OCI-LY1 (cell line): ENCODE measurements at regions not wholly inside any gene's neighbourhood (a gene's known extent, or its start where the extent isn't known, plus 50 kb on each side); places are given as distances from the start of the nearest gene placed in this dataset.

ENCODE experiments used
- CTCF ChIP-seq: fragments of 200-600 bp; sonication (generic), shearing (Covaris generic); IDR thresholded peaks from 2 replicates; pipeline ENCODE4 v1.5.1; 2017; ENCODE audit warnings: mild to moderate bottlenecking, antibody characterized with exemption, low read length, moderate library complexity, mixed read lengths
- EZH2 ChIP-seq: fragments of 200-600 bp; sonication (generic), shearing (Covaris generic); IDR thresholded peaks from 2 replicates; pipeline ENCODE4 v1.8.0; 2017; ENCODE audit warnings: borderline replicate concordance, mixed run types, mild to moderate bottlenecking, antibody characterized with exemption, low read length, moderate library complexity, mixed read lengths

DNA sequence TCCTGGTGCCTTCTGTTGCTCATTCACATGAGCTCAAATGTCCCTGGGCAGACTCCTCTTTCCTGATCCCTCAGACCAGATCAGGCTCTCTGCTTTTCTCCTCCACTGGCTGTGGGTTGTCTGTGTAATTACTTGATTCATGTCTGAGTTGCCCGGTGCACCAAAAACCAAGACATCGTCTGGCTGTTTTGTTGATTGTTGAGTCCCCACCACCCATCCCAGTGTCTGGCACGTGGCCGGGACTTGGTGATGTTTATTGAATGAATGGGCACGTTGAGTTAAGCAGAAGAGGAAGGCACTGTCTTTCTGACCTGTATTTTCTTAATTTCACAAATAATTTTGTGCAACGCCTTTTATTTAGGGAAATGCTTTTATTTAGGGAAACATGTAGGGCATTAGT lies 499.1 kb upstream of the HS6ST1 start:
- TF ChIP-seq CTCF (no peak), EZH2 (no peak)
